Keratinocyte (primary cell): ENCODE measurements at regions not wholly inside any gene's neighbourhood (a gene's known extent, or its start where the extent isn't known, plus 50 kb on each side); places are given as distances from the start of the nearest gene placed in this dataset.

Source experiments
- DNase-seq: peaks from one replicate; pipeline ENCODE4 v3.0.0-alpha.2; 2011; ENCODE audit warnings: low read depth, missing footprints, low spot score
- FAIRE-seq: peaks from 2 replicates; lab custom pipeline; 2011; peaks lifted over from hg19 to GRCh38; lab: Jason Lieb, UNC
- H2AFZ ChIP-seq: 2 replicates; pipeline ENCODE4 v1.6.0; 2012; ENCODE audit warnings: low read length, control low read depth, inconsistent platforms; ENCODE audit not compliant: control insufficient read depth
- H3K27ac ChIP-seq: 2 replicates; pipeline ENCODE4 v1.5.1; 2011; ENCODE audit warnings: low read length; ENCODE audit not compliant: control insufficient read depth, insufficient read depth
- H3K27me3 ChIP-seq: 3 replicates; pipeline ENCODE4 v1.6.0; 2011; ENCODE audit warnings: low read length; ENCODE audit not compliant: control insufficient read depth, insufficient read depth; ENCODE audit errors: extremely low read depth
- H3K36me3 ChIP-seq, 2 experiments: 2 replicates in 1 of 2; 3 replicates in 1 of 2; pipeline ENCODE4 v1.5.1; 2011; ENCODE audit warnings: low read length in 2 of 2, mild to moderate bottlenecking in 1 of 2; ENCODE audit not compliant: control insufficient read depth in 2 of 2, insufficient read depth in 2 of 2; ENCODE audit errors: extremely low read depth in 1 of 2
- H3K4me1 ChIP-seq: 3 replicates; pipeline ENCODE4 v1.5.1; 2011; ENCODE audit warnings: low read length; ENCODE audit not compliant: control insufficient read depth, insufficient read depth; ENCODE audit errors: extremely low read depth
- H3K4me2 ChIP-seq: 3 replicates; pipeline ENCODE4 v1.6.0; 2011; ENCODE audit warnings: low read depth, low read length; ENCODE audit not compliant: control insufficient read depth, insufficient read depth; ENCODE audit errors: extremely low read depth
- H3K4me3 ChIP-seq, 3 experiments: fragments of 200-600 bp in 1 of 3; sonication (generic) in 1 of 3; 2 replicates in 2 of 3; 3 replicates in 1 of 3; pipeline ENCODE4 v1.5.1; 2011 to 2016; ENCODE audit warnings: low read length in 3 of 3, mild to moderate bottlenecking in 3 of 3, control low read depth in 2 of 3, inconsistent platforms in 1 of 3, low read depth in 1 of 3, mixed read lengths in 1 of 3, mixed run types in 1 of 3, moderate library complexity in 1 of 3; ENCODE audit not compliant: control insufficient read depth in 2 of 3, insufficient read depth in 2 of 3; ENCODE audit errors: extremely low read depth in 1 of 3
- H3K79me2 ChIP-seq: 2 replicates; pipeline ENCODE4 v1.6.0; 2012; ENCODE audit warnings: low read length; ENCODE audit not compliant: control insufficient read depth, insufficient read depth
- H3K9ac ChIP-seq: 3 replicates; pipeline ENCODE4 v1.6.0; 2011; ENCODE audit warnings: low read length; ENCODE audit not compliant: control insufficient read depth, insufficient read depth; ENCODE audit errors: extremely low read depth
- H3K9me1 ChIP-seq: 3 replicates; pipeline ENCODE4 v1.6.0; 2011; ENCODE audit warnings: low read length; ENCODE audit not compliant: control insufficient read depth, insufficient read depth; ENCODE audit errors: extremely low read depth
- H3K9me3 ChIP-seq: 2 replicates; pipeline ENCODE4 v1.5.1; 2012; ENCODE audit warnings: low read depth, low read length; ENCODE audit not compliant: control insufficient read depth
- H4K20me1 ChIP-seq: 3 replicates; pipeline ENCODE4 v1.6.0; 2011; ENCODE audit warnings: low read length; ENCODE audit not compliant: control insufficient read depth, insufficient read depth; ENCODE audit errors: extremely low read depth
- CTCF ChIP-seq, 3 experiments: IDR thresholded peaks in 1 of 3; conservative IDR thresholded peaks in 1 of 3; optimal IDR thresholded peaks in 1 of 3; 2 replicates in 2 of 3; 3 replicates in 1 of 3; pipeline versions ENCODE3 to v1.5.1; 2011; ENCODE audit warnings: low read length in 3 of 3, mild to moderate bottlenecking in 3 of 3, moderate library complexity in 2 of 3, control low read depth in 1 of 3, inconsistent platforms in 1 of 3; ENCODE audit not compliant: insufficient read depth in 2 of 3; ENCODE audit errors: extremely low read depth in 1 of 3
- EZH2 ChIP-seq: IDR thresholded peaks from one replicate; pipeline ENCODE4 v1.6.1; 2012; ENCODE audit warnings: inconsistent platforms, mild to moderate bottlenecking, low read length, moderate library complexity
- dilution Hi-C: fragments of 300-500 bp; cut with MboI; formaldehyde crosslinking; loops from one replicate; pipeline ENCODE4 v1.7.0; 2020; ENCODE audit warnings: low sequenced_read_pairs; ENCODE audit not compliant: extremely low pct_ligation_motif_present

DNA sequence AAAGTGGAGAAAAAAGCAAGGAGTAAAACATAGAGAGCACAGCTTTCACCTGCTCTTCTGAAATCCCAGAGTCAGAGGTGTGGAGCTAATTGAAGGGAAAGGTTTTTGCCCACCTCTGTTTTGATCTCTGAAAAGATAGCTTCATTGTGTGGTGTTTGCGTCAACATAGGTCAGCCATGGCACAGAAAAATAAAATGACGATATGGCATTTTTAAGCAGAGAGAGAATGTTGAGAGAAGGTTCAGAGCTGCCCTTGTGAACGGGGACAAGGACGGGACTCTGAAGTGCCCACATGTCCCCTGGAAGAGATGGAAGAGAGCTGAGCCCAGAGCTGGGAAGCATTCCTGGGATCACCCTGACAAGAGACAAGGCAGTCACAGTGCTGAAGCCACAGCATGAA is 249.4 kb upstream of the PLSCR5 start:
- Histone ChIP-seq H3K36me3 (no peaks in the 10 kb centered on the region), H3K9me1 (no peaks in the 10 kb centered on the region), H4K20me1 (no peaks in the 10 kb centered on the region), H3K4me1 (no peaks in the 10 kb centered on the region), H3K9me3 (no peaks in the 10 kb centered on the region), H3K4me2 (no peak overlapping the region), H3K27ac (no peak overlapping the region), H3K4me3 (no peak overlapping the region), H3K79me2 (no peaks in the 10 kb centered on the region), H3K9ac (no peak overlapping the region), H3K27me3 (no peaks in the 10 kb centered on the region), H2AFZ (no peak overlapping the region)
- DNase-seq (no peak), FAIRE-seq (no peak)
- no peak for TF ChIP-seq EZH2
- TF ChIP-seq CTCF (optimal IDR thresholded peaks at IDR 0.05 in 1 of 3, IDR thresholded peaks at IDR 0.05 in 1 of 3, conservative IDR thresholded peaks at IDR 0.05 in 1 of 3; ENCODE audit: extremely low read depth in 1 of 3, insufficient read depth in 2 of 3, low read length in 3 of 3) = no peak
- dilution Hi-C loops = no loop called here

DNA sequence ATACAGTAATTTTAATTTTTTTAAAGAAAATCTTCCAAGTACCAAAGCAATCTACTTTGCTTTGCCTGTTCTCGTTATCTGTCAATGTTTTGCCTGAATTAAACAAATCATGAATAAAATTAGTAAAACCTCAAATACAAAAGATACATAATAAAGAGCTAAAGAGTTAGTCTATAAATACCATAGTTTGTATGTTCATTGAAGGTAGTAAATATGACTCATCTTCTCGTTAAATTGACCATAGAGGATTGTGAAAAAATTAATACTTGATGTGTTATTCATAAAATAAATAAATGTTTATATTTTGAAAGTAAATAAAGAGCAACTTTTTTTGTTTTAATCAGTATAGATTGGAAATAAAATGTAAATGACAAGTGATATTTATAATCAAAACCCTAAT is 246.5 kb upstream of the PLSCR5 start:
- Histone ChIP-seq H3K79me2 (no peaks in the 10 kb centered on the region), H3K36me3 (no peaks in the 10 kb centered on the region), H3K27ac (no peak overlapping the region), H2AFZ (no peak overlapping the region), H3K9me1 (no peaks in the 10 kb centered on the region), H3K27me3 (no peaks in the 10 kb centered on the region), H3K4me3 (no peak overlapping the region), H3K9me3 (no peaks in the 10 kb centered on the region), H3K4me2 (no peak overlapping the region), H3K9ac (no peak overlapping the region), H4K20me1 (no peaks in the 10 kb centered on the region), H3K4me1 (no peaks in the 10 kb centered on the region)
- DNase-seq (no peak), FAIRE-seq (no peak)
- dilution Hi-C loops = no loop called here
- TF ChIP-seq CTCF (optimal IDR thresholded peaks at IDR 0.05 in 1 of 3, IDR thresholded peaks at IDR 0.05 in 1 of 3, conservative IDR thresholded peaks at IDR 0.05 in 1 of 3; ENCODE audit: extremely low read depth in 1 of 3, insufficient read depth in 2 of 3, low read length in 3 of 3) (no peak), EZH2 (no peak)
